Endodermal cell (in vitro differentiated cells): ENCODE measurements at regions not wholly inside any gene's neighbourhood (a gene's known extent, or its start where the extent isn't known, plus 50 kb on each side); places are given as distances from the start of the nearest gene placed in this dataset.

Experiments
- DNase-seq: peaks from one replicate; pipeline ENCODE4 v3.0.0-alpha.2; 2017
- H3K27ac ChIP-seq: 2 replicates; pipeline ENCODE4 v1.5.1; 2013; ENCODE audit warnings: mild to moderate bottlenecking, low read depth, low read length, moderate library complexity
- H3K27me3 ChIP-seq: 2 replicates; pipeline ENCODE4 v1.6.1; 2013; ENCODE audit warnings: mild to moderate bottlenecking, low read length, moderate library complexity; ENCODE audit not compliant: insufficient read depth, control insufficient read depth, poor library complexity, severe bottlenecking
- H3K36me3 ChIP-seq: 2 replicates; pipeline ENCODE4 v1.7.0; 2013; ENCODE audit warnings: mild to moderate bottlenecking, low read length, moderate library complexity; ENCODE audit not compliant: control insufficient read depth, insufficient read depth
- H3K4me1 ChIP-seq: one replicate; pipeline ENCODE4 v1.7.0; 2013; ENCODE audit warnings: low read length; ENCODE audit not compliant: control insufficient read depth, insufficient read depth
- H3K4me3 ChIP-seq: 2 replicates; pipeline ENCODE4 v1.5.1; 2013; ENCODE audit warnings: mild to moderate bottlenecking, low read length, moderate library complexity
- H3K9ac ChIP-seq: 2 replicates; pipeline ENCODE4 v1.6.1; 2013; ENCODE audit warnings: mild to moderate bottlenecking, low read length, moderate library complexity; ENCODE audit not compliant: poor library complexity, severe bottlenecking; ENCODE audit errors: extremely low read depth
- H3K9me3 ChIP-seq: 2 replicates; pipeline ENCODE4 v1.6.1; 2013; ENCODE audit warnings: mild to moderate bottlenecking, low read length, moderate library complexity; ENCODE audit not compliant: control insufficient read depth
- H3K27ac Mint-ChIP-seq: 2 replicates; pipeline ENCODE4 v1.8.0; 2020; ENCODE audit warnings: mixed read lengths
- H3K27me3 Mint-ChIP-seq: 2 replicates; pipeline ENCODE4 v1.8.0; 2021; ENCODE audit warnings: mild to moderate bottlenecking, mixed read lengths; ENCODE audit not compliant: insufficient read depth
- H3K36me3 Mint-ChIP-seq: 2 replicates; pipeline ENCODE4 v1.8.0; 2020; ENCODE audit warnings: low read depth, mixed read lengths
- H3K4me1 Mint-ChIP-seq: 2 replicates; pipeline ENCODE4 v1.8.0; 2020; ENCODE audit warnings: mixed read lengths
- H3K4me3 Mint-ChIP-seq: 2 replicates; pipeline ENCODE4 v1.8.0; 2020; ENCODE audit warnings: mild to moderate bottlenecking, moderate library complexity, mixed read lengths
- H3K9me3 Mint-ChIP-seq: 2 replicates; pipeline ENCODE4 v1.8.0; 2020; ENCODE audit warnings: mild to moderate bottlenecking, mixed read lengths
- CTCF ChIP-seq: fragments of 200-600 bp; sonication (generic); conservative IDR thresholded peaks from 2 replicates; pipeline ENCODE4 v1.5.0; 2021; ENCODE audit warnings: antibody characterized with exemption, mild to moderate bottlenecking
- WGBS, 2 experiments: methylation state at CpG; one replicate each; pipeline versions ENCODE4 v1.1.5 to v1.1.7; 2013; ENCODE audit warnings: missing lambda C conversion rate in 2 of 2, mixed read lengths in 1 of 2; ENCODE audit not compliant: insufficient coverage in 1 of 2, insufficient read length in 1 of 2; 5-methylcytosine and 5-hydroxymethylcytosine counted together

DNA sequence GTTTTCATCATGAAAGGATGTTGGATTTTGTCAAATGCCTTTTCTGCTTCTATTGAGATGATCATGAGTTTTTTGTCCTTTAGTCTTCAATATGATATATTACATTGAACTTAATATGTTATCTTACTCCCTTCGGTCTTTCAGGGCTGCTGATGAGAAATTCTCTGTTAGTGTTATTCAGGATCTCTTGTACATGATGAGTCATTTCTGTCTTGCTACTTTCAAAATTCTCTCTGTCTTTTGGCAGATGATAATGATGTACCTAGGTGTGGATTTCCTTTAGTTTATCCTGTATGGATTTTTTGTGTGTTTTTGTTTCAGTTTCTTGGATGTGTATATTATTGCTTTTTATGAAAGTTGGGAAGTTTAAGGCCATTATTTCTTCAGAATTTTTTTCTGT, 320.9 kb upstream of the NPSR1 start:
- H3K27me3 ChIP-seq: no peaks in the 10 kb centered on the region
- no peak overlapping the region for H3K9ac ChIP-seq
- no peak overlapping the region for H3K27ac ChIP-seq
- H3K9me3 Mint-ChIP-seq: peaks cover 3% of the 10 kb centered on the region
- no peak overlapping the region for H3K4me3 ChIP-seq
- peaks cover 4% of the 10 kb centered on the region for H3K9me3 ChIP-seq
- H3K4me1 Mint-ChIP-seq: peaks cover 16% of the 10 kb centered on the region
- no peak for TF ChIP-seq CTCF
- H3K4me3 Mint-ChIP-seq: no peak overlapping the region
- WGBS, 2 experiments: 82% methylated on average over 1 of the region's 1 CpG; no CpG with 5 or more reads in 1 of the 2 experiments
- peaks cover 12% of the 10 kb centered on the region for H3K27me3 Mint-ChIP-seq
- DNase-seq: no peak
- H3K36me3 ChIP-seq: no peaks in the 10 kb centered on the region
- H3K36me3 Mint-ChIP-seq: peaks cover 4% of the 10 kb centered on the region
- peaks cover 10% of the 10 kb centered on the region for H3K4me1 ChIP-seq
- H3K27ac Mint-ChIP-seq: no peak overlapping the region

DNA sequence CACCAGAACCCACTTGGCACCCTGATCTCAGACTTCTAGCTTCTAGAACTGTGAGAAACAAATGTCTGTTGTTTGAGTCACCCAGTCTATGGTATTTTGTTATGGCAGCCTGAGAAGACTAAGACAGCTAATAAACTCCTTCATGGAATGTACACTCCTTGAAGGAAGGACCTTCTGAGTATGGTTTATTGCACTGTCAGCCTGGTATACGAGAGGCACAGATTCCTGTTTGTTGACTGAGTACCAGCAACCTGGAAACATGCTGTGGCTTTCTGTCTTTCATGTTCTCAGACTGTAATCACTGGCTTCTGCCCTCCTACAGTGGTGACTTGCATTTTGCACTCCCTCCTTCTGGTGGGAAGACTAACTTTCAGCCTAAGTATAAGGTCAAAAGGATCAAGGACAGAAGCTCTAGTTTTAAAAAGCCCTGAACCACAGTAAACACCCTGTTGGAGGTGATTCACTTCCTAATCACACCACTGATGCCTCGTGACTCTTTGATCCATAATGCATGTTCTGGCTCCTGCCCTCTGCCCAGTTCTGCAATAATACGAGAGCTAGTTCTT, 319.0 kb upstream of the NPSR1 start:
- Mint-ChIP-seq H3K27ac (no peak overlapping the region), H3K4me3 (no peak overlapping the region), H3K9me3 (peaks cover 5% of the 10 kb centered on the region), H3K4me1 (peaks cover 21% of the 10 kb centered on the region), H3K36me3 (peaks cover 4% of the 10 kb centered on the region), H3K27me3 (peaks cover 2% of the 10 kb centered on the region)
- Histone ChIP-seq H3K9me3 (peaks cover 4% of the 10 kb centered on the region), H3K9ac (no peak overlapping the region), H3K27ac (no peak overlapping the region), H3K36me3 (no peaks in the 10 kb centered on the region), H3K4me3 (no peak overlapping the region), H3K4me1 (peaks cover 7% of the 10 kb centered on the region), H3K27me3 (no peaks in the 10 kb centered on the region)
- TF ChIP-seq CTCF: no peak
- DNase-seq: no peak
- WGBS, 2 experiments: 70 to 78% methylated on average over 3 of the region's 3 CpGs

GRCh38 chr7:34341326-34341725, 316.7 kb upstream of the NPSR1 start:
- Mint-ChIP-seq H3K9me3 (peaks cover 5% of the 10 kb centered on the region), H3K27ac (no peak overlapping the region)
- no peak for DNase-seq

More at GRCh38 chr7:34341326-34341725, 316.7 kb upstream of the NPSR1 start:
- Histone ChIP-seq H3K27ac (no peak overlapping the region), H3K9me3 (peaks cover 4% of the 10 kb centered on the region), H3K4me1 (peaks cover 7% of the 10 kb centered on the region), H3K36me3 (no peaks in the 10 kb centered on the region), H3K27me3 (no peaks in the 10 kb centered on the region), H3K4me3 (no peak overlapping the region), H3K9ac (no peak overlapping the region)
- TF ChIP-seq CTCF: no peak
- Mint-ChIP-seq H3K36me3 (peaks cover 4% of the 10 kb centered on the region), H3K27me3 (no peaks in the 10 kb centered on the region), H3K4me1 (peaks cover 21% of the 10 kb centered on the region), H3K4me3 (no peak overlapping the region)
- WGBS, 2 experiments: 84% methylated on average over 2 of the region's 2 CpGs; no CpG with 5 or more reads in 1 of the 2 experiments
